ENCODE measurements at regions not wholly inside any gene's neighbourhood (a gene's known extent, or its start where the extent isn't known, plus 50 kb on each side); places are given as distances from the start of the nearest gene placed in this dataset.

- H3K9me3 Mint-ChIP-seq (ENCODE audit: low read depth, unreplicated experiment), result peaks cover 2% of the 10 kb centered on the region
- TF ChIP-seq CTCF (IDR thresholded peaks at IDR 0.05; ENCODE audit: unreplicated experiment), result no peak
- BruUV-seq (replicated peaks), result no TSS peak
- H3K4me1 Mint-ChIP-seq (ENCODE audit: low read depth, unreplicated experiment), result no peaks in the 10 kb centered on the region
- no peak overlapping the region for H3K27ac Mint-ChIP-seq (ENCODE audit: unreplicated experiment)
- DNase-seq, result no peak
- intact Hi-C loops (cut with micrococcal nuclease; ENCODE audit: unreplicated experiment), result no loop called here
- H3K36me3 Mint-ChIP-seq (ENCODE audit: insufficient read depth, unreplicated experiment), result no peaks in the 10 kb centered on the region
- H3K4me3 Mint-ChIP-seq (ENCODE audit: low read depth, unreplicated experiment), result no peak overlapping the region
- CTCF ChIA-PET, result no interaction called here
- no peaks in the 10 kb centered on the region for H3K27me3 Mint-ChIP-seq (ENCODE audit: unreplicated experiment)
Measured at GRCh38 chr11:37770145-37770544, 1172.1 kb upstream of the RAG2 start.

GRCh38 chr11:37762079-37762478 lies 1164.0 kb upstream of the RAG2 start:
- Mint-ChIP-seq H3K36me3 (ENCODE audit: insufficient read depth, unreplicated experiment) (no peaks in the 10 kb centered on the region), H3K27me3 (ENCODE audit: unreplicated experiment) (no peaks in the 10 kb centered on the region), H3K27ac (ENCODE audit: unreplicated experiment) (no peak overlapping the region), H3K4me3 (ENCODE audit: low read depth, unreplicated experiment) (no peak overlapping the region), H3K4me1 (ENCODE audit: low read depth, unreplicated experiment) (no peaks in the 10 kb centered on the region), H3K9me3 (ENCODE audit: low read depth, unreplicated experiment) (peaks cover 2% of the 10 kb centered on the region)
- BruUV-seq (replicated peaks), result no TSS peak
- DNase-seq, result no peak
- intact Hi-C loops (cut with micrococcal nuclease; ENCODE audit: unreplicated experiment), result no loop called here
- CTCF ChIA-PET, result no interaction called here
- no peak for TF ChIP-seq CTCF (IDR thresholded peaks at IDR 0.05; ENCODE audit: unreplicated experiment)

- CTCF ChIA-PET, result no interaction called here
- H3K9me3 Mint-ChIP-seq (ENCODE audit: low read depth, unreplicated experiment), result no peaks in the 10 kb centered on the region
- no TSS peak for BruUV-seq (replicated peaks)
- no peak for DNase-seq
- H3K36me3 Mint-ChIP-seq (ENCODE audit: insufficient read depth, unreplicated experiment), result no peaks in the 10 kb centered on the region
- no peaks in the 10 kb centered on the region for H3K4me1 Mint-ChIP-seq (ENCODE audit: low read depth, unreplicated experiment)
- H3K27ac Mint-ChIP-seq (ENCODE audit: unreplicated experiment), result no peak overlapping the region
- intact Hi-C loops (cut with micrococcal nuclease; ENCODE audit: unreplicated experiment), result no loop called here
- H3K27me3 Mint-ChIP-seq (ENCODE audit: unreplicated experiment), result no peaks in the 10 kb centered on the region
- no peak overlapping the region for H3K4me3 Mint-ChIP-seq (ENCODE audit: low read depth, unreplicated experiment)
- no peak for TF ChIP-seq CTCF (IDR thresholded peaks at IDR 0.05; ENCODE audit: unreplicated experiment)
Measured at GRCh38 chr11:37755521-37755920, 1157.5 kb upstream of the RAG2 start.

- no peaks in the 10 kb centered on the region for H3K36me3 Mint-ChIP-seq (ENCODE audit: insufficient read depth, unreplicated experiment)
- CTCF ChIA-PET, result no interaction called here
- H3K27me3 Mint-ChIP-seq (ENCODE audit: unreplicated experiment), result no peaks in the 10 kb centered on the region
- no peak overlapping the region for H3K4me3 Mint-ChIP-seq (ENCODE audit: low read depth, unreplicated experiment)
- BruUV-seq (replicated peaks), result no TSS peak
- no peak for TF ChIP-seq CTCF (IDR thresholded peaks at IDR 0.05; ENCODE audit: unreplicated experiment)
- H3K4me1 Mint-ChIP-seq (ENCODE audit: low read depth, unreplicated experiment), result no peaks in the 10 kb centered on the region
- no peak overlapping the region for H3K27ac Mint-ChIP-seq (ENCODE audit: unreplicated experiment)
- no peaks in the 10 kb centered on the region for H3K9me3 Mint-ChIP-seq (ENCODE audit: low read depth, unreplicated experiment)
- intact Hi-C loops (cut with micrococcal nuclease; ENCODE audit: unreplicated experiment), result no loop called here
- DNase-seq, result no peak
Measured at GRCh38 chr11:37748641-37749040, 1150.6 kb upstream of the RAG2 start.

GRCh38 chr11:37747121-37747520 lies 1149.1 kb upstream of the RAG2 start:
- TF ChIP-seq CTCF (IDR thresholded peaks at IDR 0.05; ENCODE audit: unreplicated experiment), result no peak
- CTCF ChIA-PET, result no interaction called here
- no peak overlapping the region for H3K4me3 Mint-ChIP-seq (ENCODE audit: low read depth, unreplicated experiment)
- BruUV-seq (replicated peaks), result no TSS peak
- no peak overlapping the region for H3K27ac Mint-ChIP-seq (ENCODE audit: unreplicated experiment)
- intact Hi-C loops (cut with micrococcal nuclease; ENCODE audit: unreplicated experiment), result no loop called here
- no peaks in the 10 kb centered on the region for H3K9me3 Mint-ChIP-seq (ENCODE audit: low read depth, unreplicated experiment)
- no peak for DNase-seq
- H3K27me3 Mint-ChIP-seq (ENCODE audit: unreplicated experiment), result no peaks in the 10 kb centered on the region
- no peaks in the 10 kb centered on the region for H3K4me1 Mint-ChIP-seq (ENCODE audit: low read depth, unreplicated experiment)
- no peaks in the 10 kb centered on the region for H3K36me3 Mint-ChIP-seq (ENCODE audit: insufficient read depth, unreplicated experiment)

All from Calu3 (cell line).